Gastrocnemius medialis (tissue), 4 donors: ENCODE measurements at regions not wholly inside any gene's neighbourhood (a gene's known extent, or its start where the extent isn't known, plus 50 kb on each side); places are given as distances from the start of the nearest gene placed in this dataset.

Experiments used
- ATAC-seq, 2 donors: fragments of 150-250 bp; one replicate each; pipeline ENCODE4 v1.9.1; 2016
- DNase-seq, 2 donors: peaks; one replicate each; pipeline ENCODE4 v3.0.0-alpha.2; 2019
- H3K27ac ChIP-seq, 4 donors: fragments of 200-600 bp; sonication (generic); 1 replicate in 1 of 4; 2 replicates in 3 of 4; pipeline ENCODE4 v1.5.1; 2016 to 2018; ENCODE audit warnings: mild to moderate bottlenecking in 2 of 4, moderate library complexity in 1 of 4
- H3K27me3 ChIP-seq, 3 donors: fragments of 200-600 bp; sonication (generic) in 2 of 3; 1 replicate in 1 of 3; 2 replicates in 2 of 3; pipeline versions ENCODE4 v1.5.1 to v1.6.0; 2016 to 2019; ENCODE audit warnings: mild to moderate bottlenecking in 1 of 3, moderate library complexity in 1 of 3
- H3K36me3 ChIP-seq, 2 donors: fragments of 200-600 bp; sonication (generic) in 1 of 2; one replicate each; pipeline ENCODE4 v1.5.1; 2017 to 2018
- H3K4me1 ChIP-seq, 2 donors: fragments of 200-600 bp; sonication (generic) in 1 of 2; one replicate each; pipeline ENCODE4 v1.5.1; 2016 to 2017; ENCODE audit warnings: mild to moderate bottlenecking in 2 of 2
- H3K4me3 ChIP-seq, 4 donors: fragments of 200-600 bp; sonication (generic) in 3 of 4; 1 replicate in 1 of 4; 2 replicates in 3 of 4; pipeline ENCODE4 v1.5.1; 2016 to 2019; ENCODE audit warnings: mild to moderate bottlenecking in 2 of 4
- H3K9me3 ChIP-seq, 3 donors: fragments of 200-600 bp; sonication (generic) in 2 of 3; 1 replicate in 1 of 3; 2 replicates in 2 of 3; pipeline ENCODE4 v1.5.1; 2016 to 2019
- CTCF ChIP-seq, 5 experiments: fragments of 450-650 bp in 3 of 5; fragments of 200-600 bp in 2 of 5; sonication (generic) in 2 of 5; IDR thresholded peaks in 4 of 5; conservative IDR thresholded peaks in 1 of 5; 1 replicate in 4 of 5; 2 replicates in 1 of 5; pipeline ENCODE4 v1.5.1; 2016 to 2019; ENCODE audit warnings: antibody characterized with exemption in 5 of 5, mild to moderate bottlenecking in 3 of 5, moderate library complexity in 3 of 5
- POLR2A ChIP-seq, 2 donors: fragments of 450-650 bp; IDR thresholded peaks; one replicate each; pipeline ENCODE4 v1.6.1; 2017; ENCODE audit warnings: antibody characterized with exemption in 2 of 2, mild to moderate bottlenecking in 2 of 2, moderate library complexity in 2 of 2
- in situ Hi-C, 4 donors: fragments of 200-750 bp; cut with MboI; loops; one replicate each; pipeline versions ENCODE4 v1.15.0 to v1.8.0; 2017; ENCODE audit warnings: low sequenced_read_pairs in 4 of 4
- intact Hi-C: fragments of 100-400 bp; cut with DNase I; formaldehyde crosslinking; loops from one replicate; pipeline ENCODE4 v1.15.1; 2023; ENCODE audit warnings: low total_unique reads

- no peaks in the 10 kb centered on the region for H3K36me3 ChIP-seq
- no peaks in the 10 kb centered on the region for H3K27me3 ChIP-seq
- no peak overlapping the region for H3K27ac ChIP-seq
- TF ChIP-seq CTCF (IDR thresholded peaks at IDR 0.05 in 4 of 5, conservative IDR thresholded peaks at IDR 0.05 in 1 of 5) (no peak), POLR2A (IDR thresholded peaks at IDR 0.05) (no peak)
- H3K4me1 ChIP-seq, result peaks cover 0 to 7% of the 10 kb centered on the region in 2 donors
- intact Hi-C loops (no loop called here), in situ Hi-C loops (loop anchor here in 1 of 4 donors (25.0 kb wide), 1 partner anchor 405 kb away; no protein-coding TSS in a partner anchor)
- ATAC-seq, result no peak
- DNase-seq, result no peak
- no peak overlapping the region for H3K4me3 ChIP-seq
- H3K9me3 ChIP-seq, result no peaks in the 10 kb centered on the region
These were observed 69.2 kb downstream of the SLC25A47 start for GRCh38 chr14:100392356-100392755.

- H3K4me1 ChIP-seq, result peaks cover 0 to 7% of the 10 kb centered on the region in 2 donors
- in situ Hi-C loops, result loop anchor here in 1 of 4 donors (25.0 kb wide), 1 partner anchor 406 kb away; no protein-coding TSS in a partner anchor
- no peak for TF ChIP-seq POLR2A (IDR thresholded peaks at IDR 0.05)
- no peak for TF ChIP-seq CTCF (IDR thresholded peaks at IDR 0.05 in 4 of 5, conservative IDR thresholded peaks at IDR 0.05 in 1 of 5)
- no peak overlapping the region for H3K27ac ChIP-seq
- DNase-seq (no peak), ATAC-seq (no peak)
- H3K9me3 ChIP-seq, result no peaks in the 10 kb centered on the region
- H3K4me3 ChIP-seq, result no peak overlapping the region
- H3K27me3 ChIP-seq, result no peaks in the 10 kb centered on the region
- intact Hi-C loops, result no loop called here
- no peaks in the 10 kb centered on the region for H3K36me3 ChIP-seq
These were observed 70.2 kb downstream of the SLC25A47 start for GRCh38 chr14:100393362-100393761.

GRCh38 chr14:100393906-100394732 is 71.0 kb downstream of the SLC25A47 start:
- TF ChIP-seq POLR2A (IDR thresholded peaks at IDR 0.05) (no peak), CTCF (IDR thresholded peaks at IDR 0.05 in 4 of 5, conservative IDR thresholded peaks at IDR 0.05 in 1 of 5) (no peak)
- Histone ChIP-seq H3K36me3 (no peaks in the 10 kb centered on the region), H3K27ac (no peak overlapping the region), H3K9me3 (no peaks in the 10 kb centered on the region), H3K27me3 (no peaks in the 10 kb centered on the region), H3K4me3 (no peak overlapping the region), H3K4me1 (peaks cover 0 to 7% of the 10 kb centered on the region in 2 donors)
- in situ Hi-C loops (loop anchor here in 1 of 4 donors (25.0 kb wide), 1 partner anchor 407 kb away; no protein-coding TSS in a partner anchor), intact Hi-C loops (no loop called here)
- DNase-seq (no peak), ATAC-seq (no peak)

GRCh38 chr14:100394886-100395672 is 71.9 kb downstream of the SLC25A47 start:
- no peak for DNase-seq
- Histone ChIP-seq H3K36me3 (no peaks in the 10 kb centered on the region), H3K4me1 (peaks cover under 1 to 4% of the 10 kb centered on the region in 2 donors), H3K4me3 (no peak overlapping the region), H3K27ac (no peak overlapping the region), H3K27me3 (no peaks in the 10 kb centered on the region), H3K9me3 (no peaks in the 10 kb centered on the region)
- intact Hi-C loops (no loop called here), in situ Hi-C loops (loop anchor here in 1 of 4 donors (25.0 kb wide), 1 partner anchor 408 kb away; no protein-coding TSS in a partner anchor)
- ATAC-seq, result no peak
- TF ChIP-seq POLR2A (IDR thresholded peaks at IDR 0.05) (no peak), CTCF (IDR thresholded peaks at IDR 0.05 in 4 of 5, conservative IDR thresholded peaks at IDR 0.05 in 1 of 5) (no peak)
